Gastroesophageal sphincter (tissue), 3 donors: ENCODE measurements at regions not wholly inside any gene's neighbourhood (a gene's known extent, or its start where the extent isn't known, plus 50 kb on each side); places are given as distances from the start of the nearest gene placed in this dataset.

Experiments used
- CTCF ChIP-seq, 4 experiments: fragments of 200-600 bp in 2 of 4; fragments of 450-650 bp in 2 of 4; sonication (generic) in 1 of 4; IDR thresholded peaks; one replicate each; pipeline ENCODE4 v1.5.1; 2017 to 2019; ENCODE audit warnings: antibody characterized with exemption in 4 of 4, mild to moderate bottlenecking in 2 of 4, moderate library complexity in 2 of 4
- POLR2A ChIP-seq, 2 donors: fragments of 450-650 bp; IDR thresholded peaks; one replicate each; pipeline ENCODE4 v1.6.1; 2017; ENCODE audit warnings: antibody characterized with exemption in 2 of 2, mild to moderate bottlenecking in 2 of 2, moderate library complexity in 1 of 2

GRCh38 chr16:13781169-13781564 lies 138.8 kb upstream of the ERCC4 start:
- TF ChIP-seq POLR2A (IDR thresholded peaks at IDR 0.05), result no peak
- no peak for TF ChIP-seq CTCF (IDR thresholded peaks at IDR 0.05)
